Fibroblast of lung (primary cell): ENCODE measurements at regions not wholly inside any gene's neighbourhood (a gene's known extent, or its start where the extent isn't known, plus 50 kb on each side); places are given as distances from the start of the nearest gene placed in this dataset.

Experiments
- DNase-seq, 2 donors: peaks; one replicate each; pipeline versions ENCODE4 v3.0.0 to v3.0.0-alpha.2; 2010; ENCODE audit warnings: low read depth in 2 of 2
- H2AFZ ChIP-seq: 2 replicates; pipeline ENCODE4 v1.5.1; 2012; ENCODE audit warnings: low read length, control low read depth, inconsistent platforms
- H3K27ac ChIP-seq: 2 replicates; pipeline ENCODE4 v1.5.1; 2011; ENCODE audit warnings: low read length, control low read depth; ENCODE audit not compliant: insufficient read depth
- H3K27me3 ChIP-seq: 2 replicates; pipeline ENCODE4 v1.5.1; 2011; ENCODE audit warnings: mild to moderate bottlenecking, low read length; ENCODE audit not compliant: control insufficient read depth, insufficient read depth
- H3K36me3 ChIP-seq: 2 replicates; pipeline ENCODE4 v1.5.1; 2011; ENCODE audit warnings: low read length; ENCODE audit not compliant: control insufficient read depth, insufficient read depth
- H3K4me1 ChIP-seq: 2 replicates; pipeline ENCODE4 v1.5.1; 2011; ENCODE audit warnings: low read length; ENCODE audit not compliant: control insufficient read depth, insufficient read depth; ENCODE audit errors: extremely low read depth
- H3K4me2 ChIP-seq: 2 replicates; pipeline ENCODE4 v1.5.1; 2011; ENCODE audit warnings: low read length, control low read depth; ENCODE audit not compliant: insufficient read depth; ENCODE audit errors: extremely low read depth
- H3K4me3 ChIP-seq, 4 experiments: fragments of 200-600 bp in 1 of 4; sonication (generic) in 1 of 4; replicated peaks in 1 of 4; 2 replicates each; pipeline ENCODE4 v1.5.1; 2011 to 2016; ENCODE audit warnings: low read length in 4 of 4, low read depth in 3 of 4, mild to moderate bottlenecking in 3 of 4, control low read depth in 2 of 4, inconsistent platforms in 1 of 4, mixed read lengths in 1 of 4; ENCODE audit not compliant: insufficient read depth in 1 of 4; ENCODE audit errors: control extremely low read depth in 1 of 4
- H3K79me2 ChIP-seq: 2 replicates; pipeline ENCODE4 v1.5.1; 2012; ENCODE audit warnings: mild to moderate bottlenecking, low read length, inconsistent platforms; ENCODE audit not compliant: control insufficient read depth, insufficient read depth
- H3K9ac ChIP-seq: 2 replicates; pipeline ENCODE4 v1.5.1; 2011; ENCODE audit warnings: mild to moderate bottlenecking, low read length, control low read depth; ENCODE audit not compliant: insufficient read depth
- H3K9me3 ChIP-seq: 2 replicates; pipeline ENCODE4 v1.5.1; 2012; ENCODE audit warnings: low read depth, low read length; ENCODE audit not compliant: control insufficient read depth, insufficient read depth
- H4K20me1 ChIP-seq: 2 replicates; pipeline ENCODE4 v1.5.1; 2011; ENCODE audit warnings: low read length; ENCODE audit not compliant: control insufficient read depth, insufficient read depth; ENCODE audit errors: extremely low read depth
- EZH2 ChIP-seq: IDR thresholded peaks from 2 replicates; pipeline ENCODE4 v1.5.1; 2012; ENCODE audit warnings: low read length, control low read depth, mild to moderate bottlenecking; ENCODE audit errors: missing control alignments
- TF ChIP-seq, protein P1 (sequence below), 2 donors: IDR thresholded peaks in 1 of 2; conservative IDR thresholded peaks in 1 of 2; 1 replicate in 1 of 2; 2 replicates in 1 of 2; pipeline ENCODE4 v1.5.1; 2011 to 2012; ENCODE audit warnings: low read length in 2 of 2, control low read depth in 1 of 2, inconsistent platforms in 1 of 2, low read depth in 1 of 2, mild to moderate bottlenecking in 1 of 2

- H4K20me1 ChIP-seq, result no peaks in the 10 kb centered on the region
Observed at GRCh38 chrX:20829665-20830491, 544.3 kb upstream of the CNKSR2 start.

DNA sequence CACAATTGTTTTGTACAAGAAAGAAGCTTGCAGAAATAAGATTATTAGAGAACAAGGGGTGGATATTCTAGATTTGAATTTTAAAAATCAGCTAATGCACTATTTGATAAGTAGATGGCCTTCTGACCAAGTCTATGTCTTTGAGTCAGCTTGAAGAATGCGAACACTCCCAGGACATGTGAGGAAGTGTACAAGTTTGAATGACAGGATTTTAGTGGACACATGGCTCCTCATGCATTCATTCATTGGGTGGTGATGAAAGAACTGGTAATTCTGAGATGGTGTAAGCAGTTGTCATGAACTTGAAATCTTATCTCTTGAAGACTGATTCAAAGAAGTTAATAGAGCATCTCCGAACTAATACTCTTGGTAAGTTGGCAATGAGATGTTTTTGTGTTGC, 548.2 kb upstream of the CNKSR2 start:
- Histone ChIP-seq H3K4me1 (no peaks in the 10 kb centered on the region), H3K27ac (no peak overlapping the region), H3K4me3 (no peak overlapping the region), H4K20me1 (no peaks in the 10 kb centered on the region), H2AFZ (no peak overlapping the region), H3K4me2 (no peak overlapping the region), H3K36me3 (no peaks in the 10 kb centered on the region), H3K9me3 (no peaks in the 10 kb centered on the region), H3K27me3 (no peaks in the 10 kb centered on the region), H3K79me2 (no peaks in the 10 kb centered on the region), H3K9ac (no peak overlapping the region)
- DNase-seq, result no peak
- no peak for TF ChIP-seq EZH2
- TF ChIP-seq, protein P1, sequence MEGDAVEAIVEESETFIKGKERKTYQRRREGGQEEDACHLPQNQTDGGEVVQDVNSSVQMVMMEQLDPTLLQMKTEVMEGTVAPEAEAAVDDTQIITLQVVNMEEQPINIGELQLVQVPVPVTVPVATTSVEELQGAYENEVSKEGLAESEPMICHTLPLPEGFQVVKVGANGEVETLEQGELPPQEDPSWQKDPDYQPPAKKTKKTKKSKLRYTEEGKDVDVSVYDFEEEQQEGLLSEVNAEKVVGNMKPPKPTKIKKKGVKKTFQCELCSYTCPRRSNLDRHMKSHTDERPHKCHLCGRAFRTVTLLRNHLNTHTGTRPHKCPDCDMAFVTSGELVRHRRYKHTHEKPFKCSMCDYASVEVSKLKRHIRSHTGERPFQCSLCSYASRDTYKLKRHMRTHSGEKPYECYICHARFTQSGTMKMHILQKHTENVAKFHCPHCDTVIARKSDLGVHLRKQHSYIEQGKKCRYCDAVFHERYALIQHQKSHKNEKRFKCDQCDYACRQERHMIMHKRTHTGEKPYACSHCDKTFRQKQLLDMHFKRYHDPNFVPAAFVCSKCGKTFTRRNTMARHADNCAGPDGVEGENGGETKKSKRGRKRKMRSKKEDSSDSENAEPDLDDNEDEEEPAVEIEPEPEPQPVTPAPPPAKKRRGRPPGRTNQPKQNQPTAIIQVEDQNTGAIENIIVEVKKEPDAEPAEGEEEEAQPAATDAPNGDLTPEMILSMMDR (conservative IDR thresholded peaks at IDR 0.05 in 1 of 2, IDR thresholded peaks at IDR 0.05 in 1 of 2; ENCODE audit: low read depth in 1 of 2, low read length in 2 of 2), result no peak

More at GRCh38 chrX:20829665-20830491, 544.3 kb upstream of the CNKSR2 start:
- no peaks in the 10 kb centered on the region for H3K4me1 ChIP-seq
- H3K79me2 ChIP-seq, result no peaks in the 10 kb centered on the region
- no peaks in the 10 kb centered on the region for H3K27me3 ChIP-seq
- H3K9ac ChIP-seq, result no peak overlapping the region
- H3K4me2 ChIP-seq, result no peak overlapping the region
- no peaks in the 10 kb centered on the region for H3K9me3 ChIP-seq
- TF ChIP-seq, protein P1 (conservative IDR thresholded peaks at IDR 0.05 in 1 of 2, IDR thresholded peaks at IDR 0.05 in 1 of 2; ENCODE audit: low read depth in 1 of 2, low read length in 2 of 2), result no peak
- no peak for TF ChIP-seq EZH2
- DNase-seq, result peak; percentile 27 to 50
- no peak overlapping the region for H3K27ac ChIP-seq
- H2AFZ ChIP-seq, result no peak overlapping the region
- H3K4me3 ChIP-seq, result no peak overlapping the region
- no peaks in the 10 kb centered on the region for H3K36me3 ChIP-seq

- no peak for TF ChIP-seq EZH2
- TF ChIP-seq, protein P1 (conservative IDR thresholded peaks at IDR 0.05 in 1 of 2, IDR thresholded peaks at IDR 0.05 in 1 of 2; ENCODE audit: low read depth in 1 of 2, low read length in 2 of 2), result no peak
- Histone ChIP-seq H3K4me1 (no peaks in the 10 kb centered on the region), H3K4me3 (no peak overlapping the region), H3K9me3 (no peaks in the 10 kb centered on the region), H3K27ac (no peak overlapping the region), H4K20me1 (no peaks in the 10 kb centered on the region), H3K36me3 (no peaks in the 10 kb centered on the region), H3K27me3 (no peaks in the 10 kb centered on the region), H3K4me2 (no peak overlapping the region), H3K9ac (no peak overlapping the region), H2AFZ (no peak overlapping the region), H3K79me2 (no peaks in the 10 kb centered on the region)
- no peak for DNase-seq
Observed at GRCh38 chrX:20803971-20804370, 537.3 kb upstream of the RPS6KA3 start.
